AG09309 (cell line): ENCODE measurements at regions not wholly inside any gene's neighbourhood (a gene's known extent, or its start where the extent isn't known, plus 50 kb on each side); places are given as distances from the start of the nearest gene placed in this dataset.

Experiments
- DNase-seq: peaks from one replicate; pipeline ENCODE4 v3.0.0-alpha.2; 2010; ENCODE audit warnings: low read depth
- H3K4me3 ChIP-seq: 2 replicates; pipeline ENCODE4 v1.5.1; 2011; ENCODE audit warnings: mild to moderate bottlenecking, low read depth, low read length, moderate library complexity; ENCODE audit not compliant: control insufficient read depth
- TF ChIP-seq, protein P1 (sequence below): IDR thresholded peaks from 2 replicates; pipeline ENCODE4 v1.5.1; 2011; ENCODE audit warnings: mild to moderate bottlenecking, low read depth, low read length, inconsistent platforms; ENCODE audit not compliant: insufficient read depth, control insufficient read depth; ENCODE audit errors: missing control alignments

DNA sequence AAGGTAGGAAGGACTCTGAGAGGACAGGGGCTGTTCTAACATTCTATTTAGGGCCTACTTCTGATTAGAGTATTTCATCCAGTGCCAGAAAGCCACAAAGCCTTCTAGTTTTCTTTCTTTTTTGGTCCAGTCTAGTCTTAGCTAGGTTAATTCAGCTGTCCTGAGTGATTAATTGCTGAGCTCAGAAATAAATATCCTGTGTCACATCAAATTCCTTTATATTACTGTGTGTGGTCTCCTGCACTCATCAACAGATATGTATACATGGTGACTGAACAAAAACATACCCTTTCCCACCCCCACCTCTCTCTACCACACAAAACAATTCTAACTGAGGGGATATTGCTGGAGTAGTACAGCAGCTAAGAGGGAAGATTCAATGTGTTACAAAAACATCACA, 601.5 kb upstream of the NRSN1 start:
- DNase-seq, result no peak
- TF ChIP-seq, protein P1, sequence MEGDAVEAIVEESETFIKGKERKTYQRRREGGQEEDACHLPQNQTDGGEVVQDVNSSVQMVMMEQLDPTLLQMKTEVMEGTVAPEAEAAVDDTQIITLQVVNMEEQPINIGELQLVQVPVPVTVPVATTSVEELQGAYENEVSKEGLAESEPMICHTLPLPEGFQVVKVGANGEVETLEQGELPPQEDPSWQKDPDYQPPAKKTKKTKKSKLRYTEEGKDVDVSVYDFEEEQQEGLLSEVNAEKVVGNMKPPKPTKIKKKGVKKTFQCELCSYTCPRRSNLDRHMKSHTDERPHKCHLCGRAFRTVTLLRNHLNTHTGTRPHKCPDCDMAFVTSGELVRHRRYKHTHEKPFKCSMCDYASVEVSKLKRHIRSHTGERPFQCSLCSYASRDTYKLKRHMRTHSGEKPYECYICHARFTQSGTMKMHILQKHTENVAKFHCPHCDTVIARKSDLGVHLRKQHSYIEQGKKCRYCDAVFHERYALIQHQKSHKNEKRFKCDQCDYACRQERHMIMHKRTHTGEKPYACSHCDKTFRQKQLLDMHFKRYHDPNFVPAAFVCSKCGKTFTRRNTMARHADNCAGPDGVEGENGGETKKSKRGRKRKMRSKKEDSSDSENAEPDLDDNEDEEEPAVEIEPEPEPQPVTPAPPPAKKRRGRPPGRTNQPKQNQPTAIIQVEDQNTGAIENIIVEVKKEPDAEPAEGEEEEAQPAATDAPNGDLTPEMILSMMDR, result no peak
- no peak overlapping the region for H3K4me3 ChIP-seq

DNA sequence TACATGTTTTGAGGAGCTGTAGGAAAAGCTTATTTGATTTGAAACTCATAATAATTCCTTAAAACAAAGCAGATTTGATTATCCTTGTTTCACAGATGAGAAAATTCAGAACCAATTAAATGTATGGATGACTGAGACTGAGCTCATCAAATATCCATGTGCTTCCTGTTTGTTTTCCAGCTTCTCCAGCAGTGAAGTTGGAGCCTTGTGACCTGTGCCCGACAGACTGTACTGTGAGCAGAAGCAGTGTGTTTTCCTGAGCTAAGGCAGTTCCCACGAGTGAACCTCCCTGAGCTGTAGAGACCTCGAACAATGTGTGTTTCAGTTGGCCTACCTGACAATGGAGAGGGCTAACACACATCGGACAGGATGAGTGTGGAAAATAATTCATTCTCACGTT, 599.5 kb upstream of the NRSN1 start:
- no peak overlapping the region for H3K4me3 ChIP-seq
- TF ChIP-seq, protein P1, result no peak
- DNase-seq, result no peak

DNA sequence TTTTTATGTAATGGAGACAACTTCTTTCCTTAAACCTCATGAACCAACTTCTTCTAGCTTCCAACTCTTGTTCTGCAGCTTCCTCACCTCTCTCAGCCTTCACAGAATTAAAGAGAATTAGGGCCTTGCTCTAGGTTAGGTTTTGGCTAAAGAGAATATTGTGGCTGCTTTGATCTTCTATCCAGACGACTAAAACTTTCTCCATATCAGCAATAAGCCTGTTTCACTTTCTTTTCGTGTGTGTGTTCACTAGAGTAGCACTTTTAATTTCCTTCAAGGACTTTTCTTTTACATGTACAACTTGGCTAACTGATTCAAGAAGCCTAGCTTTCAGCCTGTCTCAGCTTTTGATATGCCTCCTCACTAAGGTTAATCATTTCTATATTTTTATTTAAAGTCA, 596.1 kb upstream of the NRSN1 start:
- TF ChIP-seq, protein P1, result no peak
- DNase-seq, result no peak
- no peak overlapping the region for H3K4me3 ChIP-seq

DNA sequence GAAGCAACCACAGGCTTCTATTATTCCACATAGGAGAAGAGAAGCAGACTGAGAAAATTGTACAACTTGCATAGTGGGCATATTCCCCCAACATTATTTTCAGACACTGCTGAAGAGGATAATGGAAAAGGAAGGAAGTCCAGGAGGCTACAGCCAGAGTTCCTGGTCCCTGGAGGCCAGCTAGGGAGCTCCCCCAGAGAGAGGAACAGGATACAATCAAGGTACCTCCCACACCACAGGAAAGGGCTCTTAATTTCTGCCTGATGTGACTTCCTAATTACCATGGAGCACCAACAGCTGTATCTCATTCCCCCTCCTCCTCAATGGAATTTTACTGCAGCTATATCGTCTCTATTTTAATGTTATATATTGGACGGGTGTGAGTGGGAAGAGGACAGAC, 594.3 kb upstream of the NRSN1 start:
- no peak for DNase-seq
- no peak overlapping the region for H3K4me3 ChIP-seq
- TF ChIP-seq, protein P1, result no peak

DNA sequence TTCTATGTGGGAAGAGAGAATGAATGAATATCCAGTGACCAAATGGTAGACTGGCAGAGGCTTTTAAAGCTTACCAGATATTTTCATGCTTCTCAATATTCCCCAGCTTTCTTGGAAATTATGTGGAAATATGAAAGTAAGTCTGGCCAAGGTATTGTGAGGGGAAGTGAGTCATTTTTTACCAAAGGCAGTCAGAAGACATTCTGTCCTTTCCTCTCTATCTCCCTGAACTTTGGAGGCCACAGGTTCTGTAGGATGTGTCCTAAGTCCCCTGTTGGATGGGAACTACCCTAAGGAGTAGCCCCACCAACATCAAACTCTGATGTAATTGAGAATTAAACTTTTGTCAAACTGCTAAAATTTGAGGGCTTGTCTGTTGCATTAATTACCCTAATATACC, 593.8 kb upstream of the NRSN1 start:
- TF ChIP-seq, protein P1, result no peak

DNA sequence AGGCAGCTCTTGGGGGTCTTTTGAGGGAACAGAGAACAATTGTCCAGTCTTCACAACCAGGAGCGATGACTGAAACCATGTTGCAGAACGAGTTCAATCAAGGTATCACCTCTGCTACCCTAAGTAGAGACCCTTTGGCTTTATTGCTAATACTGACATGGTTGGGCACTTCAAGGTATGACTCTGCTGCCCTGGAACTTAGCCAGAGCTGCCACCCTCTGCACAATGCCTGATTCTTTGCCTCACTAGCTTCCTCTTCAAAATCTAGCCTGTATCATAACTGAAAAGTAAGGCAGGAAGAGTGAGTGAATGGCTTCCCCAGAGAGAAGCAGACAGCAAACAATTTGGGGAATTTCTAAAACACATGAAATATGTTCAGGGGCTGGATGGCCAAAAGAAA, 592.7 kb upstream of the NRSN1 start:
- no peak for DNase-seq
- H3K4me3 ChIP-seq, result no peak overlapping the region
- TF ChIP-seq, protein P1, result no peak

More for the DNA sequence above, 593.8 kb upstream of the NRSN1 start:
- H3K4me3 ChIP-seq, result no peak overlapping the region
- DNase-seq, result no peak

DNA sequence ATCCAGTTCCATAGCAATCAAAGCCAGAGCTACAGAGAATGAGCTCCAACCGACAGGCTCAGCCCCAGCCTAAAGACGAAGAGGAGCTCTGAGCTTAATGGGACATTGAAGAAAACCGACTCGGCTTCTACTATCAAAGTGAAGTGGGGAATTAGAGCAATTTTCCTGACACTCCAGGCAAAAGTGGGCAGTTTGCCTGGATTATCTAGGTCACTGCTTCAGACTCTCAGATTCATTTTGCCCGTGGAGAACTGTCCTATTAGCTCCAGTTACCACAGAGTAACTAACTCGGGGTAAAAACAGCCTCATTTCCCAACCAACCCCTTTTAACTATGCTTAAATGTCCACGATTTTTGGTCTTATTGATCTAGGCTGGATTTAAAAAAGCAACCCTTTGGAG, 592.1 kb upstream of the NRSN1 start:
- TF ChIP-seq, protein P1, result no peak
- H3K4me3 ChIP-seq, result no peak overlapping the region
- no peak for DNase-seq
